GM18508 (cell line): ENCODE measurements at regions not wholly inside any gene's neighbourhood (a gene's known extent, or its start where the extent isn't known, plus 50 kb on each side); places are given as distances from the start of the nearest gene placed in this dataset.
"Not testable (repeated sequence)": the region's sequence is repeated elsewhere in the genome, so short reads cannot be mapped to it uniquely, and the experiment has no call there.

ENCODE experiments used
- ATAC-seq: cut with Tn5 transposase; IDR thresholded peaks from one replicate; pipeline ENCODE4 v1.9.1; 2021; ENCODE audit warnings: moderate number of reproducible peaks; ENCODE audit not compliant: insufficient read depth, unreplicated experiment

DNA sequence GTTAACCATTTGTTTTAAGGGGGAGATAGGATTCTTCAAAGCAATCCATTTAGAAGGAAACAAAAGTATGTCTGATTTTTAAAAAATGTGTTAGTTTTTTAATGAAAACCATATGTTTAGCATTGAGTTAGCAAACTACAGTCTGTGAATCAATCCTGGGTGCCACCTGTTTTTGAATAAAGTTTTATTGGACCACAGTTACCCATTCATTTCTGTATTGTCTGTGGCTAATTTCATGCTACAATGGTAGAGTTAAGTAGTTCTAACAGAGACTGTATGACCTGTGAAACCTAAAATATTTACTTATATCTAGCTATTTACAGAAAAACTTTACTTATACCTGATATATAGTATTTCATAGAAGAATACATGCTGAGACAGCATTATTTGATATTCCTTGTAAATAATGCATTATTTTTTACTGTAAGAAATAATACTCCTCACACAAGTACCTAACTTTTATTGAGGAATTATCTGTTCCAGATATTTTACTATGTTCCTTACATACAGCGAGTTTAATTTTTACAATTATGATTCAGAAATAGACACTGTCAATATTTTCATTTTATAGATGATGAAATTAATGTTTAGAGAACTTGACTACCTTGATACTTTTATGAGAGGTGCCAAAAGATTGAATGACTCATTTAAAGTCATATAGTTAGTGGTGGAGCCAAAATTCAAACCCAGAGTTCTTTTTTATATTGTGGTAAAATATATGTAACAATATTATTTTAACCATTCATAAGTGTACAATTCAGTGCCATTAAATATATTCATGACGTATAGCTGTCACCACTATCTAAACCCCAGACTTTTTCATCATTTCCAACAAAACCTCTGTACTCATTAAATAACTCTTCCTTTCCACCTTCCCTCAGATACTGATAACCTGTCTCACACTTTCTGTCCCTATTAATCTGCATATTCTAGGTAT lies 122.0 kb downstream of the GLUD2 start:
- ATAC-seq = no peak

DNA sequence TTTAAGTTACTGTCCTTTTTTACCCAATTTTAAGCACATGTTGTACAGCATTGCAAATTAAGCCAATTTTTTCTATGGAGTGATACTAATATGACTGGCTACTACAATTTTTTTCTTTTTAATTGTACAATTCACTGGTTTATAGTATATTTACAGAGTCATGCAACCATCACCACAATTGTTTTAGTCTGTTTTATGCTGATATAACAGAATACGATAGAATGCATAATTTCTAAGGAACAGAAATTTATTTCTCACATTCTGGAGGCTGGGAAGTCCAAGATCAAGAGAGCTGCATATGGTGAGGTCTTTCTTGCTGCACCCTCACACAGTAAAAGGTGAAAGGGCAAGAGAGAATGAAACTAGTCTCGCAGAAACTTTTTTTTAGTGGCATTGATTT lies 125.3 kb downstream of the GLUD2 start:
- ATAC-seq = no peak

DNA sequence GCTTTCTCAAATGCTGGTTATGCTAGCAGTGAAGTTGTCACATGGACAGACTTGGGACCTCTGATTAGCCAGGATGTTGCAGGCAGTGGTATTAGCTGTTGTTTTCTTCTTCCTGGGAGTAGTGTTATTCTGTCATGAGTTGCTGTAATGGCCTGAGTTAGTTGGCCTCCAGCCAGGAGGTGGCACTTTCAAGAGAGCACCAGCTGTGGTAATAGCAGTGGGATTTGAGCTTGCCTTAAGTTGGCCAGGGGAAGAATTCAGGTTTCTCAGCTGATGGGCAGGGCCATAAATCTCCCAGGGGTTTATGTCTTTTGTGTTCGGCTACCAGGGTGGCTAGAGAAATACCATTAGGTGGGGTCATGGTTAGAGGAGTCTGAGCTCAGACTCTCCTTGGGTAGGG lies 132.6 kb downstream of the GLUD2 start:
- no peak for ATAC-seq

GRCh38 chrX:121191779-121192178 lies 144.4 kb downstream of the GLUD2 start:
- ATAC-seq = no peak

DNA sequence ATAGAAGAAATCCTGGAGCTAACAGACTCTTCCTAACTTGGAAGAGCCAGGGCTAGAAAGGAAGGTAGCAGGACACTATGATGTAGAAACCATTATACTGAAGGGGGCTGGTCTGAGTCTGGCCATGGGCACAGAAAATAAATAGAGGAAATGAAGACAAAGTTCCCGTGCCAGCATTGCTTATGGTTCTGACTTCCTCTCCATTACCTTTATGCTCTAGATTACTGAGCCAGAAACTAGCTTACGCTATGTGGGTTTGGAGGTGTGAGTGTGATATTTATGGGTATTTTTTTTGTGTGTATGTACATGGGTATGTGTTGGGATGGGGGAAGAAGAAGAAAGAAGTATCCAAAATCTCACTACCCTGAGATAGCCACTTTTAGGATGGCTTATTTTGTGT lies 148.3 kb downstream of the GLUD2 start:
- no peak for ATAC-seq

GRCh38 chrX:121196872-121197444 lies 149.5 kb downstream of the GLUD2 start:
- not testable (repeated sequence) for ATAC-seq

DNA sequence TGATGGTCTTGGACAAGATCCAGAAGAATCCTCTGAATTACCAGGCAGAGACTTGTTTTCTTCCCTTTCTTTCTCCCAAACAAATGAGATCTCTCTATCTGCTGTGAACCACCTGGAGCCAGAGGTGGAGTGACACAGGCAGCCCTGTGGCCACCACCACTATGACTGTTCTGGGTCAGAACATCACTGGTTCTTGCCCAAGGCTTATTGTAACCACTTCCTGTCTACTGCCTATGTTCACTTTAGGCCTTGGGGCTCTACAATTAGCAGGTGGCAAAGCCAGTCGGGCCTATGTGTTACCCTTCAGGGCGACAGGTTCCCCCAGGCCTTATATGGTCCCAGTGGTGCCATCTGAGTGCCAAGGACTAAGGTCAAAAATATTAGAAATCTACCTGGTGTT lies 161.2 kb downstream of the GLUD2 start:
- no peak for ATAC-seq

DNA sequence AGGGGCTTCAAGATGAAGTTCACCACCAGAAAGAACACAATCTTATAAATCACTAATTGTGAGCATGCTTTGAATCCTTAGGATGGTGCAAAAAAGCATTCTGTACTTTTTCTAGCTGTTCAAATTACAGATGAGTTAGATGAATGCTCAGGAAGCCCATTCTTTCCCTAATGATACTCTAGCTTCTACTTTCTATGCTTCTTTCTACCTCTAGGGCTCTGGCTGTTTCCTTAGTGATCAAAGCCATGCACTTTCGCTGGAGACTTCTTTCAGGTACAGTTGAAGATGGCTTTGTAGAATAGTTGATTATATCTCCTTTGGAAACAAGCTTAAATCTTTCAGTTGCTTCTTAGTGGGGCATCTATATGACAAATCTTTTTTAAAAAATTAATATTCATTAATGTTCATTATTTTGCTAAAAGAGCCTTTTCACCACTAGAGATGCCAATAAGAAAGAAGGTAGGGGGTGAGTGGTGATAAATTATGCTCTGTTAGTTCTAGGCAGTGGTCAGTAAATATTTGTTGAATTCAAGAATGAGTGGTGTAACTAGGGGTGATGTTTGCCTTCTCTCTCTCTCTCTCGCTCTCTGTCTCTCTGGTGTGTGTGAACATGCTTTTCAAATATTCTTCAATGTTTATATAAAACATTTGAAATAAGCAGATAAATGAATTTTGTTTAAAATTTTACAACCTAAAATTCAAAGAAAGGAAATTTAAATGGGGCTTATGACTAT lies 169.4 kb downstream of the GLUD2 start:
- no peak for ATAC-seq

- ATAC-seq = no peak
These were observed 174.0 kb downstream of the GLUD2 start for GRCh38 chrX:121221322-121221977.

DNA sequence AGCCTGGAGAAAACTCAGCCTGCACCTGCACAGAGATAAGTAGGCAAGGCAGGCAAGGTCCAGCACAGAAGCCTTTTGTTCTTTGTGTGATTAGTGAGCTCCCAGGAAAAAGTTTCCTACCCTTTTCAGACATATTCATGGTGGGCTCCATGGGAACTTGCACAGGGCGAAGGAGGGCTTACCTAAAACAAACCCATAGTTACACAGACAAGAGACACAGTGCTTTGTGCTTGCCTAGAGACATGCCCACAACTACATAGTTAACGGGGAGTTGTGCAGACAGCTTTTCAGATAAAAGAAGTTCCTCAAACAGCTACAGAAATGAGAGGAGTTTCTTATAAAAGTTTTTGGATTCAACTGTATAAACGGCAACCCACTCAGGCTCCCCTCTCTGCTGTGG lies 180.5 kb downstream of the GLUD2 start:
- ATAC-seq = no peak

- ATAC-seq = no peak
These were observed 184.4 kb downstream of the GLUD2 start for GRCh38 chrX:121231566-121232358.

- no peak for ATAC-seq
These were observed 188.6 kb downstream of the GLUD2 start for GRCh38 chrX:121236040-121236439.

- ATAC-seq = no peak
These were observed 190.7 kb downstream of the GLUD2 start for GRCh38 chrX:121238093-121238492.

DNA sequence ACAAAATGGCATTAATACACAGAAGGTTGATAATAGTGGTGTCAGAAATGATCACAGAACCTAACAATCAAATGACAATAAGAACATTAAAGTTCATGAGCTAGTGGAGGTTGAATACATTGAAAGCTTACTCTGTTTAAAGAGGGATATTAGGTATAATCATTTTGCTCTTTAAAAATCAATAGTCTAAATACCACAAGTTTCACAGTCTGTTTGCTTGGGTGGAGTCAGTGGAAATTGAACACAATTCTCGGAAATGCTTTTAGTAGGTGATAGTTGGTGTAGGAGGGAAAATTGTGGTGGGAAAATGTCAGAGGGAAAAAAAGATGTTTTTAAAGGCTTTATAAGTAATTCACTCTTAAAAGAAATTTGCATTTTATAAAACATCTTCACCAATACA lies 197.1 kb downstream of the GLUD2 start:
- ATAC-seq = no peak

GRCh38 chrX:121245763-121246162 lies 198.4 kb downstream of the GLUD2 start:
- no peak for ATAC-seq

GRCh38 chrX:121254336-121254735 lies 206.9 kb downstream of the GLUD2 start:
- ATAC-seq = no peak

GRCh38 chrX:121256647-121257046 lies 209.2 kb downstream of the GLUD2 start:
- no peak for ATAC-seq

DNA sequence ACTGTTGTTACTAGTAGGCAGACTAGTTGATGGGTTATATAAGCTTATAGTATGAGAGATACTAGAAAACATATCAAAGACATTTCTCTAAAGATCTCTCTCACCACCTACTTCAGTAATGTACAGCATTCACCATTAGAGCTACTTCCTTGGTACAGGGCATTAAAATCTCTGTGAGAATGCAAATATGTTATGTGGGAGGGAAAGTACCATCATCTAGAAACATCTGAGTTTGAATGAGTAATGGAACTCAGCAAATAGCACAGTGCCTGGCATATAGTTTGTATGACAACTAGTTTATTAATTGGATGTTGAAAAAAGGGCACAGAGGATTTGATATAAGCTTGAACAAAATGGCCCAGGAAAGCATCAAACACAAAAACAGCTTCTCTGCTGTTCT lies 211.1 kb downstream of the GLUD2 start:
- ATAC-seq = no peak

DNA sequence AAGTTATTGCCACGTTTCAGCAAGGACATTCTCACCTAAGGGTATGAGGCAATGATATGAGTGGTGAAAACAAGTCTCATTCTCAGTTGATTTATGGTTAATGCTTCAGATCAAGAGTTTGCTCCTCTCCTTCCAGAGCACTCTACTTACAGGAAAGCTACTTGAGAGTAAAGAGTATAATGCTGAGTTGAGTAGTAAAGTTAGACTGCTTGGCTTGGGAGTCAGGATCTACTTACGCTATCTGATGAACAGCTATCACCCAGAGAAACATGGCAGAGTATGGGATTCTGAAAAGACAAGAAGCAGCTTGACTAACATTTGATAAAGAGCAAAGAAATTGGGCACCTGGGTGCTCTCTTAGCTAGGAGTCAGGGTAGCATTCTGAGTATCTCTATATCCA lies 211.8 kb downstream of the GLUD2 start:
- ATAC-seq = no peak
